HG02970 (cell line): ENCODE measurements at regions not wholly inside any gene's neighbourhood (a gene's known extent, or its start where the extent isn't known, plus 50 kb on each side); places are given as distances from the start of the nearest gene placed in this dataset.
"Not testable (repeated sequence)": the region's sequence is repeated elsewhere in the genome, so short reads cannot be mapped to it uniquely, and the experiment has no call there.

ENCODE experiments used
- ATAC-seq: cut with Tn5 transposase; IDR thresholded peaks from one replicate; pipeline ENCODE4 v1.9.1; 2021; ENCODE audit warnings: mild to moderate bottlenecking, moderate library complexity, moderate number of reproducible peaks; ENCODE audit not compliant: unreplicated experiment, low FRiP score

GRCh38 chr6:135129136-135129856, 51.8 kb upstream of the MYB start:
- no peak for ATAC-seq

DNA sequence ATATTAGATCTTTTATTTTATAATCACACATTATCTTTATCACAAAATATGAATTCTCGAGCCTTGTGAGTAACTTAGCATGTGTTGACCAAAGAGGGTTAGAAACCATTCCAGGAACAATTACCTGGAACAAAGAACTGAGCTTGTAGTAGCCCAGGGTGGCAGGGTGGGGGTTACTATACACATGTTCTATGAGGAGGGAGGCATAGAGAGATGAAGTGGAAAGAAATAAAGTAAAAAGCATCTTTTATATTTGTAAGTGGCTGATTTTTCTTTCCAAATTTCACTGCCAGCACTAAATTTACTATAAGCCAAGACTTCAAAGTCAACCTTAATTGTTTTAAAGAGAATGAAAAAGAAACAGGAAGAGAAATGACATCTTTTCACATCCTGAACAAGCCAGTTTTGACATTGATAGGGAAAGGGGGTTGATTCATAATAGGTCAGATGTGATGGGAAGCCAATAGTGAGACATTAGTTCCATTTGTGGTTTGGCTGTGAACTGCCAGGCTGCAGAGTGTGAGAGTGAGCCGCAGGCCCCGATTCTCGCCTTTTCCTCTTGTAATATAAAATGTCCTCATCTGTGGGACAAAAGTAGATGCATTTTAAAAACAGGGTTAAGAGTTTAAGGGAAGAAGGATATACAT, 52.7 kb upstream of the MYB start:
- no peak for ATAC-seq

GRCh38 chr6:135126729-135127128, 54.4 kb upstream of the MYB start:
- ATAC-seq, result no peak

DNA sequence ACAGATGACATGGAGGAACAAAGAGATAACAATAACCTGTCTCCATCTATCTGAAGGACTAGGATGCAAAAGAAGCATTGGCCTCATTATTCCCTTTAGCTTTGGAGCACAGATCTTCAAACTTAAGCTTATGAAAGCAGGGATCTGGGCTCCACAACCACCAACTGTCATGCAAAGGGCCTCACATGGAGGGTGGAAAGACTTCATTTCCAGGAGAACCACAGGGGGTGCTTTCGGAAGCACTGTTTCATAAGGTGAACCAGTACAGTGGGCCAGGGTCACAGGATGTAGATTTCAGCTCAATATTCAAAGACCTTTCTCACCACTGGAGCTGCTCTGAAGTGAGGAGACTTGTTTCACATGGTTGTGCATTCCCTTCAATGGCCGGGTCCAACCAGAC, 55.1 kb upstream of the MYB start:
- ATAC-seq, result no peak

GRCh38 chr6:135121434-135121833, 59.7 kb upstream of the MYB start:
- ATAC-seq, result no peak

DNA sequence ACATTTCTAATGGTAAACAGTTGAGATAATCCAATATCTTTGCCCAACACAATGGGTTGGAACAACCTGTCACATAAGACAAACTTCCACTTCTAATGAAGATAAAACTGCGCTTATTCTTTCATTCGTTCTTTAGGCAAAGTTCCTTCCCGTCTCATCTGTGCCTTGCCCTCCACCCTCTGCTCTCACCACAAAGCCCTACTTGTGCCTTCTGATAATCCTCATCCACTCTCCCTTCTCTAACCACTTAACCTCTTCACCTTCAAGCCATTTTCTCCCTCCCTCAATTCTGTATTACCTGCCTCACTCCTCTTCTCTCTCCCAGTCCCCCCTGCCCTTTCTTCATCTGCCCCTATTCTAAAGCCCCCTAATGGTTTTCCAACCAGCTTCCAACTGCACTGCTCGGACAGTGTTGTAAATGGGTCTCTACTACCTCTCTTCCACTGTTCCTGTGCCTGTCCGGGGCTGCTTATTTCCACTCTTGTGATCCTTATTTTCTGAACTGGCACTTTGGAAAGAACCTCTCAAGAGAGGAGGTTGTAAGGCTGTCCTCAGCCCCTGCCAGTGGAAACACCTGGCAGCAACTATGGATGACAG, 62.9 kb upstream of the MYB start:
- no peak for ATAC-seq

- ATAC-seq, result no peak
Measured at GRCh38 chr6:135117413-135117968, 62.9 kb upstream of the HBS1L start.

DNA sequence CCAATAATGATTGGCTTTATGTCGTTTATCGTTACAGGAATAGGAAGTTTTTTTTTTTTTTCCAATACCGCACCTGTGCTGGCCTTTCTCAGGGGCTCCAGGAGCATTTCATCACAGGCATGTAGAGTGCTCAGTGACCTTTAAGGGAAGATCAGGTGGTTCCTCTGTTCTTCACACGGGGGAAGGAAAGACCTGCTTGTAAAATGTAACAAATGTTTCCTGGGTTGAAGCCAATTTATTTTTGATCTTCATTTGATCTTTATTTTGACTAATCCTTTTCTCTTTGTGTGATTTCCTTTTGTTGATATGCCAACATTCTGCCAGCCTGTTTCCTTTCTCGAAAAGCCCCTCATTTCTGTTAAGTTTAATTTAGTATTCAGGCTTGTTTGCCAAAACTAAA, 61.9 kb upstream of the HBS1L start:
- no peak for ATAC-seq

- no peak for ATAC-seq
Measured at GRCh38 chr6:135115834-135116233, 61.2 kb upstream of the HBS1L start.

DNA sequence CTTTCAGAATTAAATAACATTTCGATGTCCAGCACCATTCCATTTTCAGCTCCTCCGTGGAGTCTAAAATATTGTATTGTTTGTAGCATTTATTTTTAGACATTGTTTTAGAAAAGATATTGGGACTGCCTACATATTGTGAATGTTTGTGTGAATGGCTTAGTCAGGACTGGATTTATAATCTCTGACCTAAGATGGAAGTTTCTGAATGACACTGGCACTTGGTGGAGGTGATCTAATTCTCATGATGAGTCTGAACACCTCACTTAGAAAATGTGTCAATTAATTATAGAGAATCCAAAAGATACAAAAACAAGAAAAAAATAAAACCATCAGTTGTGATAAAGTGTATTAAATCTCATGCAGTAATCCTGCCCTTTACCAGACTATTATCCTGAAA, 60.8 kb upstream of the HBS1L start:
- ATAC-seq, result no peak

DNA sequence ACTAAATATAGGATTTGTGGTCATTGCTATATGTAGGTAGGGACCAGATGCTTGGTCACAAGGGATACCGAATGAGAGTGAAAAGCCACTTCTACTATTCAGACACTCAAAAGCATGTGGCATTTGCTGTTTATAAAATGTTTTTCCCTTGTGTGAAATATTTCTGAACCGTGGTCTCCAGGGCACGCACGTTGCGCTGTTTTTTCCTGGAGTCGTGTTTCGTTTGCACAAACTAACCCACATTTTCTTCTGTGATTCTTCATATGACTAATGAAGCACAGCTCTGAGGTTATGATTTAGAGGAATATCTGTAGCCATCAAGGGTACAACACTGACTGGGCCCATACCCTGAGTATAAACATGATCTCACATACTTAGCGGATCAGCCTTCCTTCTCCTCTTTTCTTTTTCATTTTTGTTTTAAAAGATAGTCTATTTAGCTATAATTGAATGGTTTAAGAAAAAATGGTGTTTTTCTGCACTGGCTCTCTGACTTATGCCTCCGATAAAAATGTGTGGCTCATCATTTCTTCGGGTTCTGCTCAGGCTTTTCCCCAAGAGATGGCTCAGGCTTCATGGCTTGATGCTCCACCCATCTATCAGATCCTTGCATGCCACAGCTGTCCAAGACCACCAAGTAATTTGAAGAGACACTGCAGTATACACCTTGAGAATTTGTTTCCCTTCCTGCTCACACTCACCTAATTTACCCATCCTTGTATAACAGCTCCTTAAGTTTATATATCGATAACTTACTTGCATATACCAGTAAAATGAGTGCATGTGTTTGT, 59.9 kb upstream of the HBS1L start:
- peak; percentile 49 for ATAC-seq

DNA sequence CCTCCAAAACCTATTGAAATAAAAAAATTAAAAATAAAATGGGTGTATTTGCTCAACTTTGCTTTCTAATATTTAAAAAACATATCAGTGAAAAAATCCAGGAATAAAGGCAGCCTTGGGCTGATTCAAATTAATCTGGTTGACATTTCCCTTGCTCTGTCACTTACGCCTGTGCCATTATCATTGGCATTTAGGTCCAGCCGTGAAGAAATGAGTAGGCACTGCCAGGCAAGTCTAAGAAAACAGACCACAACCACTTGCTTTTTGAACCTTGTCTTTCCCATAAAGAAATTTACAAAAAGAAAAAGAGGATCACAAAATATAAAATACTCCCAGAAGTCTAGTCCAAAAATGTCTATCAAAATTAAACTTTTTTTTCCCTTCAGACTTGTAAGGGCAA, 59.2 kb upstream of the HBS1L start:
- ATAC-seq, result no peak

GRCh38 chr6:135112951-135113350, 58.3 kb upstream of the HBS1L start:
- ATAC-seq, result not testable (repeated sequence)

DNA sequence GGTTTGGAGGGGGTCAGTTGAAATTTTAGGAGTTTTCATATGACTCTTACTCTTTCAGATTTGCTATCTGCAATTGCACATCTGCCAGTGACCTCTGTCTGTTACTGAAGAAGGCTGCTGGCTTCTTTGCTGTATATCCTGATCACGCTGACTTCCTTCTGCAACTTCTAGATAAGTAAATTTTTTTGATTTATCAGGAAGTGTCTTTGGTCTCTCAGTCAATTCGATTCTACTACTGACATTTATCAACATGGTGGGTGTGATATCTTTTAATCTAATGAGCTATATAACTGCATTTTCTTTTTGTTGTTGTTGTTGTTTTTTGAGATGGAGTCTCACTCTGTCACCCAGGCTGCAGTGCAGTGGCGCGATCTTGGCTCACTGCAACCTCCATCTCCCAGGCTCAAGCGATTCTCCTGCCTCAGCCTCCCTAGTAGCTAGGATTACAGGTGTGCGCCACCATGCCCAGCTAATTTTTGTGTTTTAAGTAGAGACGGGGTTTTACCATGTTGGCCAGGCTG, 55.7 kb upstream of the HBS1L start:
- not testable (repeated sequence) for ATAC-seq

GRCh38 chr6:135109761-135110160, 55.1 kb upstream of the HBS1L start:
- ATAC-seq, result no peak

DNA sequence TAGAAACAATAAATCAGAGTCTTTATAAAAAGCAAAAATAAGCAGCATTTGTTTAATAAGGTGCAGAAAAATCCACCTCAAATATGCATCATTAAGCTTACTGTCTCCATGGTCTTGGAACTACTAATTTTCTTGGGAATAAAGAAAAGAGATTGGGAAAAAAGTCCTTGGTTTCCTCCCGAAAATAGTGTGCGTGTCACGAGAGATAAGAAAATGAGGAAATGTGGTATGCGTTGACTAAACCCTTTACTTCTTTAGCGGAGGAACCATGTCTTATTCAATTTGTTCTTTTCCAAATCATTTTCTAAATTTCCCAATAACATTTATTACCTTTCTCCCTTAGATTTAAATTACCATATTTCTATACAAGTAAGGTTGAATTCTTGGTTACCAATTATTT, 54.1 kb upstream of the HBS1L start:
- no peak for ATAC-seq

GRCh38 chr6:135106611-135107010, 52.0 kb upstream of the HBS1L start:
- ATAC-seq, result no peak

DNA sequence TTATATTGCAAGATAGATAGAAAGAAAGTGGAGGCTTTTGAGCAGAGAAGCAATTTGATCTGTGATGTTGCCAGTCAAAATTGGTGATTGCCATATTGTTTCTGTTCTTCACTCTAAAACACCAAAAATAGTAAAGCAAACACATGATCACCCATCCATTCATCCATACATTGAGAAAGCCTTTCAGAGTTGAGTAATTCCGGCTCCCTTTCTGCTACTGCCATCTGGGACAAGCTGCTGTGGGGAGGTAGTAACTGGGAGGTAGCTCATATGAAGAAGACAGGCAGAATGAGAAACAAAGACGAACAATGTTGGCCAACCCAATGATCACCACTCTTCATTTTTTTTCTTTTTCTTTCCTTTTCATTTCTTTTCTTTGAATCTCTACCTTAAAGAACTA, 51.1 kb upstream of the HBS1L start:
- no peak for ATAC-seq

- no peak for ATAC-seq
Measured at GRCh38 chr6:135105299-135105698, 50.7 kb upstream of the HBS1L start.
